NCI-H446 (cell line): ENCODE measurements at regions not wholly inside any gene's neighbourhood (a gene's known extent, or its start where the extent isn't known, plus 50 kb on each side); places are given as distances from the start of the nearest gene placed in this dataset.

Source experiments
- DNase-seq, 2 experiments: peaks; one replicate each; lab custom pipeline; 2025; lab: John Stamatoyannopoulos, UW

GRCh38 chr13:106799781-106800335, 231.9 kb upstream of the ARGLU1 start:
- no peak for DNase-seq

- no peak for DNase-seq
Observed at GRCh38 chr13:106797081-106797640, 229.2 kb upstream of the ARGLU1 start.

GRCh38 chr13:106796280-106797047, 228.5 kb upstream of the ARGLU1 start:
- DNase-seq = no peak

- no peak for DNase-seq
Observed at GRCh38 chr13:106795847-106796246, 227.9 kb upstream of the ARGLU1 start.

- DNase-seq = no peak
Observed at GRCh38 chr13:106794117-106794516, 226.2 kb upstream of the ARGLU1 start.

- no peak for DNase-seq
Observed at GRCh38 chr13:106789911-106790310, 222.0 kb upstream of the ARGLU1 start.

- DNase-seq = no peak
Observed at GRCh38 chr13:106786006-106786563, 218.1 kb upstream of the ARGLU1 start.

- DNase-seq = no peak
Observed at GRCh38 chr13:106774621-106775020, 206.7 kb upstream of the ARGLU1 start.

GRCh38 chr13:106772006-106772601, 204.2 kb upstream of the ARGLU1 start:
- no peak for DNase-seq

- no peak for DNase-seq
Observed at GRCh38 chr13:106768991-106769390, 201.1 kb upstream of the ARGLU1 start.

GRCh38 chr13:106762708-106763107, 194.8 kb upstream of the ARGLU1 start:
- DNase-seq = no peak

- no peak for DNase-seq
Observed at GRCh38 chr13:106756446-106756845, 188.5 kb upstream of the ARGLU1 start.

GRCh38 chr13:106755542-106755941, 187.6 kb upstream of the ARGLU1 start:
- DNase-seq = no peak

- no peak for DNase-seq
Observed at GRCh38 chr13:106753251-106753650, 185.3 kb upstream of the ARGLU1 start.

GRCh38 chr13:106752584-106753170, 184.7 kb upstream of the ARGLU1 start:
- DNase-seq = no peak

GRCh38 chr13:106748785-106749184, 180.8 kb upstream of the ARGLU1 start:
- DNase-seq = no peak

GRCh38 chr13:106744516-106744915, 176.6 kb upstream of the ARGLU1 start:
- no peak for DNase-seq

- DNase-seq = no peak
Observed at GRCh38 chr13:106738186-106738678, 170.3 kb upstream of the ARGLU1 start.

GRCh38 chr13:106736941-106737340, 169.0 kb upstream of the ARGLU1 start:
- DNase-seq = no peak

- DNase-seq = no peak
Observed at GRCh38 chr13:106734198-106734597, 166.3 kb upstream of the ARGLU1 start.

GRCh38 chr13:106723036-106723435, 155.1 kb upstream of the ARGLU1 start:
- DNase-seq = no peak

GRCh38 chr13:106722620-106723019, 154.7 kb upstream of the ARGLU1 start:
- no peak for DNase-seq
